Right kidney (tissue), 1 donor: ENCODE measurements at regions not wholly inside any gene's neighbourhood (a gene's known extent, or its start where the extent isn't known, plus 50 kb on each side); places are given as distances from the start of the nearest gene placed in this dataset.
A peak's percentile ranks its signal among the peaks of the same experiment; 100 is the strongest.

Experiments
- DNase-seq: peaks from one replicate; pipeline ENCODE4 v3.0.0-alpha.2; 2016

DNA sequence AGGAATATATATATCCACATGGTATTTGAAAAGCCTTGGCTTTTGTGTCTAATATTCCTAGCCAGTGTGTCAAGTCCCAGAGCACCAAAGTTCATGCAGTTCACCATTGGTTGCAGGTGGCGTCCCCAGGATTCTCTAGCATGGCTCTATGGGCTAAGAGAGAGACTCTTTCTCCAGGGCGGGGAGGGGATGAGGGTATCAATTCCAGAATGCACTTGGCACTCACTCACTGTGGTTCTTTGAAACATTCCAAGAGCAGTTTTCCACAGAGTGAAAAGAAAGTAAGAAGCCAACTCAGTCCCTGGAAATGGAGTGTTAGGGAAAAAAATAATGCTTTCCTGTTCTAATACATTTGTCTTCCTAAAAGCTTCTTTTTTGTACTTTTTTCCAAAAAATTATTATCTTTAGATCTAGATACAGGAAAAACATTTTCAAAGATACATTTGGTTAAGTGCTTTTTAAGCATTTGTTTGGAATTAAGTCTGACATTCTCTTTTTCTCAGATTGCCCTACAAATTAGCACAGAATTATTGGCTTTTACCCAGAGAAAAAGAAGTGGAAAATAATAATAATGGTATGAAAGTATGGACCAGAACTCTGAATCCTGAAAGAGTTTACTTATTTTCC lies 239.9 kb downstream of the PAX3 start:
- DNase-seq: no peak

DNA sequence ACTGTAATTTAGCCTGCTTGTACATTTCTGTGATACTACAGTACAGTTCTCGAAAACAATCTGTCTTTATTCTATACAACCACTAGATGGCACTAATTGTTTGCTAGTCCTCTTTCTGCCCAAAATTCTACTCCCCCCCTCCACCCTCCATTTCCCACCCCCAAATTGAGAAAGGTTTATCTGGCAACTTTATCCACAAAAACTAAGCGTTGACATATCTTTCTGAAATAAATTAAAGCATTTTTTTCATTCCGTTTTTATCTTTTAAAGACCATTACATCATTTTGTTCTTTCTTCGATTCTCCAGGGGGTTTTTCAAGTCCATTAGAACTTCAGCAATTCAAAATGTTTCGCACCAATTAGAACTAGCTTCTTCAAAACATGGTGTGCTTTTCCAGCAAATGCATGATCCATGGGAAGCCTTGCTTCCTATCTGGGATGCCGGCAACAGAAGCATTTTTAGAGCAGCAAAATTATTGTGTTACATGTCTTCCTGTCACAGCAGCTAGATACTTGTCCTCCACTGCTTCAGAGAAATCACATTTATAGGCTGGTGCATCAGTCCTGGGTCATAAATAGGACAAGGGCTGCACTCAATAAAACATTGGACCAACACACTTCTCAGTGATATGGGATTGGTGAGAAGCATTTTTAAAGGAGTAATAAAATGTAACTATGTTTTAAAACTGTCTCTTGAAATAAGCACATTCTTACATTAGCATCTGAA lies 241.3 kb downstream of the PAX3 start:
- no peak for DNase-seq

DNA sequence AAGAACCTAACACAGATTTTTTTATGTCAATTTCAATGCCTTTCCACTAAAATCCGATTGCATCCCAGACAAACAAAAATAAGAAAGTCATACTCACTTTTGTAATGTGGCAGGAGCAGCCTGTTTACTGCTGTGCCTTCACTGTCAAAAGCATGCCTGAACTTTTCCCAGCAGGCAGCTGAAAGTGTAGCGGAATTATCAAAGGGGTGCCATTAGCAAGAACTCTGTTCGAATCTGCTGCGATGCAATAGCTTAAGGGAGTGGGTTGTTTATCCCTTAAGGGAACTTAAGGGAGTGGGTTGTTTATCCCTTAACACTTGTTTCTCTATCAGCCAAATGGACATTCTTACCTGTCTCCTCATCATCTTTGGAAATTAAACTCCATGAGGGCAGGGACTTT lies 243.5 kb downstream of the PAX3 start:
- no peak for DNase-seq

DNA sequence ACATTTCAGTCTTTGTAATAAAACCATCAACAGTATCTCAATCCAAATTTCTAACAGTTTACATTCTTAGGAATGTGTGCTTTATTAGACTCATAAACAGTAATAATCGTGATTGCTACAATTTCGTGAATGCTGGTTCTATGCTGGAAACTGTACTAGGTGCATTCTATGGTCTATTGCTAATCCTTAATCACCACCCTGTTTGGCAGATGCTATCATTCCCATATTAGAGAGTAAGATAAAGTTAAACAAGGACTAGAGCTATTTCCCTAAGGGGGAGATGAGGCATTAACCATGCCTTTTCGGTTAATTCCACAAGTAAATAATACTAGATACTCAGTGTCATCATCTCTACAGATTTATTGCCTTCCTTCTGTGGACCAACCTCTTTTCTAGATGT lies 244.0 kb downstream of the PAX3 start:
- no peak for DNase-seq

DNA sequence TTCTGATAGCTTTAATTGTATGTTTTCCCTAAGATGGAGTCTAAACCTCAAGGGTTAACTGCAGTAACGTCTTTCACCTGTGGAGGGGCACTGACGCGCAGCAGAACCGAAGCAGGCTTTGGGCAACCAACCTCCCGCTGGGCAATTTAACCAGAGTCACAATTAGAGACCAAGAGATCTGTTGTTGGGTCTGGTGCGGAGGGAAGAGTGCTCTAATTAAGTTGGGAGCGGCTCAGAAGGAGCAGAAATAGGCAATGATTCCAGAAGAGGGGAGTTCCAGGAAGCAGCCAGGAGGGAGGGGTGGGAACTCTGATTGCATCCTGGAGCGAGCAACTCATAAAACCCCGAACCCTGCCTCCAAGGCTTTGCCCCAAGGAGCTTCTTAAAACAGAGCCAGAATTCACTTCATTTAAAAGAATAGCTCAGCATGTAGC lies 245.8 kb downstream of the PAX3 start:
- DNase-seq: peak; percentile 12

DNA sequence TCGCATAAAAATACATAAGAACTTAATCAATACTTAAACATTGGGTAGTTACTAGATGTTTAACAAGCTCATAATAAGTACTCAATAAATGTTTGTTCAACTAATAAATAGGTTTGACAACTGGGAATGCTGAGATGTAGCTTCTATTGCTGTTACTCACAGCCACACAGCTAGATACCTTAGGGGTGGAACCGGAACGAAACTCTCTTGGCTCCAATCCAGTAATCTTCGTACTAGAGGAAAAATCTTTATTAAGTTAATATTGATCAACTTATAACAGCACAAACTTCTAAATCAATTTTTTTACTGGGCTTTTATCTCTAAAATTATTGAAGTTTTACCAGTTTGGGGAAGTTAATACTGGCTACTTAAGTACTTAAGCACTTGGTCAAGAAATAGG lies 247.8 kb downstream of the PAX3 start:
- DNase-seq: no peak

DNA sequence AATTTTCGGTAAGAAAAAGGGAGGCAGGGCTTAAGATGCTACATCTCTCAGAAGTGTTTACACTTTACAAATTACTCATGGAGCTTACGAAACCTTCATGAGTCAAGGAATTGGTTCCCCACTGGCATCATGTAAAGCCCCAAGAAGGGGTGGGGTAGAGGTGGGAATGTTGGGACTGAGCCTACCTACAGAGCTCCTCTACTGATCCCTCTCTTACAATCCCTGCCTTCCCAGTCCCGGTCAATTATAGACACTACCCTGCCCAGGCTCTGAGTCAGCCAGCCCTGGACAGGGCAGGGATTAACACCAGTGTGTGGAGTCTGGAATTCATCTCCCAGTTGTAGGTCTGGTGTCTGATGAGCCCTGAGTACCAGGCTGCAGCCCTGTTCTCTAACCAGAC lies 248.9 kb downstream of the PAX3 start:
- no peak for DNase-seq

DNA sequence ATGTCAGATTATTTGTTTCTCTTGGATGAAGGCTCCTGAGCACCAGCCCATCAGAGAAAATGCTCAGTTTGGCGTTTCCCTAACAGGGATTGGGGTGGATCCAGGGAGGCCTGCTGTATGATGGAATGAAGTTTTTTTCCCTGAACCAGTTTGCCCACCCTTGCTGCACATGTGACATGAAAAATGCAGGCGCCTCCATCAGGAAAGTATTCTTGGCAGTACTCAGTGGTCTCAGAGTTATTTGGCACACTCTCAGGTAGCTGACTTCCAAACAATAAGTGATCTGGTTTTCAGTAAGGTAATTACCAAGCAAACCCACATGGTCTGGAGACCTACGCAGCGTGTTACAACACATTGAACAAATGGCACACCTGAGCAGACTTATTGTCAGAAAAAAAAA lies 254.9 kb downstream of the PAX3 start:
- no peak for DNase-seq

DNA sequence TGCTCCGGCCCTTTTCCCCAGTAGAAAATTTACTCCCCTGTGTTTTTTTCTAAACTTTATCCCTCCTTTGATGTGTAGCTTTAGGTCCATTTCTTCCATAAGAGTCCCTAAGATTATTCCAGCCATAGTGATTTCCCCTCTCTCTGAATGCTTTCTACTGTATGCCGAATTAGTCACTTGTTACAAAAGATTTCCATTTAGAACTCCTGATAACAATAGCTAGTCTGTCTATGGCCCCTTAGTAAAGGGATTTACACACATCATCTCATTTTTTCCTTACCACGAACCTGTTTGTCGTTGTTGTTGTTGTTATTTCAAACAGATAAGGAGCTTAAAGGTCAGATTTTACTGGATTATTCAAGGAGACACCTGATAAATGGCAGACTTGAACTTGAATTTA lies 256.1 kb downstream of the PAX3 start:
- no peak for DNase-seq

DNA sequence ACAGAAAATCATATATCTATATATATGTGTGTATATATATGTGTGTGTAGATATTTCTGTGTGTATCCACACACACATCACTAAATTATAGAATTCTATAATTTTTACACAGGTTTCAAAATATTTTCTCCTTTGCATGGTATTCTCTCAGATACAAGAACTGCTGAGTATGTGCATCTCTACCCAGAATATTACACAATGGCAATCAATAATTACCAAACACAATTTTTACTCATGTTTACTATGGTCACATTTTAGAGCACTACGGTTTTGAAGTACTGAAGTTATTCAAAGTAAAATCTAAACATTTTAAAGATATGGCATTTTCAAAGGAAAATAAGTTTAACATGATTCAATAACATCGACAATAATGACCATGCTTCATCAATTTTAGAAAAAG lies 258.5 kb downstream of the PAX3 start:
- no peak for DNase-seq

DNA sequence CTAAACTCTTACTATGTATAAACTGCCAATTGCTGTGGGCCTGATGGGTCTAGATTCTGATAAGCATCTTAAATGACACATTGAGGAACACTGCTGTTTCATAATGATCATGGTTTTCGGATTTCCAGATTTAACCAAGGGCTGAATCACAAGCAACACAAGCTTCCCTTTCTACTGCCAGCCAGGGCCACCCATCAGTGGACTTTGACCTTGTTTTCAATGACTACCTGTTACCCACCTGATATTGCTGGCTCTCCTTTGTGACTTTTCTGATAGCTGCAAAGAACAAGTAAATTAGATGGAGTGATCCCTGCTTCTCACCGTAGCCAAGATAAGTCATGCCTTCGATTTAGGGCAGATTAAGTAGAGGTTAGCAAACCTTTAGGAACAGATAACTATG lies 259.0 kb downstream of the PAX3 start:
- no peak for DNase-seq

DNA sequence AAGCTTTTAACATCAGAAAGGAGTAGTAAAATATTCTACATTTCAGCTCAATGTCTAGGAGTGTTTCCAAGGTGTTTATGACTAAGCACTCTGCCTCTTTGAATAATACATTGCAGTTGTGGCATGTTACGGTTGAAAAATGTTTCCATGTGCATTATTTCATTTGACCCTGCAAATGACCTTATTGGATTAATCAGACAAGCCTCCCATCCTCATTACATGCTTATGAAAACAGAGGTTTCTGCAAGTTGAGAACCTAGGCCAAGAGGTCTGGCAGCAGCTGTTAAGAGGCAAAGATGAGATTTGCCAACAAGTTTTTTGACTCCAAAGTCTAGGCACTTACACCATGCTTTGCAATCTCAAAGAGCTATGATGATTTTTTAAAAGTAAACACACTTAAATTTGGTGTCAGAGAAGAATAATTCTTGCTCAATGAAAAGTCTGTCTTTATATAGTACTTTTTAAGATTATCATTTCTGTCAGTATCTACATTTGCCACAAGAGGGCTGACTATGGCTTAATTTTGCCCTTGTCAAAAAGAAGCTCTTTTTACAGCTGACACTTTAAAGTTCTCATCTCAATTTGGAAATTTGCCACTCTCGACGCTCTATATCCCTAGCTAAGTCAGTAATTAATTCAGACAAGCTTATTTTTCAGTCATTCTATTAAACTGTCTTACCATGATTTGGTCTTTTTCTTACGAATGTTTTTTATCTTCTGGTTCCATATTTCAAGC lies 260.6 kb downstream of the PAX3 start:
- DNase-seq: no peak

DNA sequence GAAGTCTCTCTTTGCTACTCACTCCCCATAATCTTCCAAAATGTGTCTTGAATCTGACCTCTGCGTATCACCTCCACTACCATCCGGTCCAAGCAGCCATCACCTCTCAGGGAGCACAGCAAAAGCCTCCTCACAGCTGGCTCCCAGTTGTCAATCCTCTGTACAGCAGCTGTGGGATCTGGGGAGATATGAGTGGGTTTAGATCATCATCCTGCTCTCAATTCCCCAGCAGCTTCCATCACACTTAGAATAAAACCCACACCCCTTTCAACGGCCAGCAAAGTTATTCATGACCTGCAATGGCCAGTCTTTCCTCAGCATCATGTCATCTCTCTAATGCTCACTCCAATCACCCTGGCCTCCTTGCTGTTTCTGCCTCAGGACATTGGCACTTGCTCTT lies 261.6 kb downstream of the PAX3 start:
- no peak for DNase-seq

DNA sequence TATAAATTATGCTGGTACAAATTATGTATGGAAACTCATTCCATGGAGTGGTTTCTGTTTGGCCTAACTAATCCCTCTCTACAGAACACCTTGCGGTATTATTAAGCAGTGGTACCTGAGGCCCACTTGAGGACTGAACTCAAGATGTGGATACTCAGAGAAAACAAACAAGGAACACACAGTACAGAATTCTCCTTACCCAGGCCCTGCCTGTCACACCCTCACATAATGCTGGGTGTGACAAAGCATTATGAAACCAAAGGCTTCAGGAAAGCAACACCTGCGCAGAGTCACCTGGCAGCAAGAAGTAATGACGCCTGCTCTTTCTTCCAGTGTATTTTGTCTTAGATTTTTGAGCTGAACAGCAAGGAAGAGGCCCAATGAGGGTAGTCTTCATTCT lies 264.7 kb downstream of the PAX3 start:
- DNase-seq: no peak

DNA sequence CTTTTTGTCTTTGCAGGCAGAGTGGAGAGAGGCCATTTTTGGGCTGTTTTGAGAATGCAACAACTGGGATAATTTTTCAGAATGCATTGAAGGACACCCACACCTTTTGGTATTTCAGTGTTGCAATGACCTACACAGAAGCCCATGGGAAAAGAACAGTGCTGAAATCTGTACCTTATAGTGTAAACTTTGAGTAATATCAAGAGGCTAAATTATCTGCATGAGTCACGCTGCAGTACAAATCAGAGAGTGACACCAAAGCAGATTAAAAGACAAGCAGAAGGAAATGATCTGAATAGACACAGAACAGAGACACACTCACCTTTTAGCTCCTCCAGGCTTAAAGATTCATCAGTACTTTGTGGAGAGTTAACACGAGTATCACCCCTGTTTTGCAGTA lies 265.3 kb downstream of the PAX3 start:
- no peak for DNase-seq

DNA sequence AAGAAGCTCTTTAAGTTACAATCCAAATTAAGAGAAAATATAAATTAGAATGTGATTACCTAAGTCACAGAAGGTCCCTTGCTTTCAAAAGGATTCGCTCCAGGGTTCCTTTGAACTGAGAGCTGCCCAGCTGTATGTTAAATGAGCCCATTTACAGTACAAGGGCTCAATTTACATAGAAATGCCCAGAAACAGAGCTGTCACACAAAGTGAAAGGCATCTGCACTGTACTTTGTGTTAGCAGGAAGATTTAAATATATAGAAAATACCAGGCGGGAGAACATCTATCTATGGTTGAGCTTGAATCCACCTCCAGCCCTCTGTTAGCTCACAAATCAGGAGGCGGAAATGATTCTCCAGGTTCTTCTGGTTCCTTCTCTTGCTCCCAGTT lies 272.9 kb downstream of the PAX3 start:
- DNase-seq: no peak

DNA sequence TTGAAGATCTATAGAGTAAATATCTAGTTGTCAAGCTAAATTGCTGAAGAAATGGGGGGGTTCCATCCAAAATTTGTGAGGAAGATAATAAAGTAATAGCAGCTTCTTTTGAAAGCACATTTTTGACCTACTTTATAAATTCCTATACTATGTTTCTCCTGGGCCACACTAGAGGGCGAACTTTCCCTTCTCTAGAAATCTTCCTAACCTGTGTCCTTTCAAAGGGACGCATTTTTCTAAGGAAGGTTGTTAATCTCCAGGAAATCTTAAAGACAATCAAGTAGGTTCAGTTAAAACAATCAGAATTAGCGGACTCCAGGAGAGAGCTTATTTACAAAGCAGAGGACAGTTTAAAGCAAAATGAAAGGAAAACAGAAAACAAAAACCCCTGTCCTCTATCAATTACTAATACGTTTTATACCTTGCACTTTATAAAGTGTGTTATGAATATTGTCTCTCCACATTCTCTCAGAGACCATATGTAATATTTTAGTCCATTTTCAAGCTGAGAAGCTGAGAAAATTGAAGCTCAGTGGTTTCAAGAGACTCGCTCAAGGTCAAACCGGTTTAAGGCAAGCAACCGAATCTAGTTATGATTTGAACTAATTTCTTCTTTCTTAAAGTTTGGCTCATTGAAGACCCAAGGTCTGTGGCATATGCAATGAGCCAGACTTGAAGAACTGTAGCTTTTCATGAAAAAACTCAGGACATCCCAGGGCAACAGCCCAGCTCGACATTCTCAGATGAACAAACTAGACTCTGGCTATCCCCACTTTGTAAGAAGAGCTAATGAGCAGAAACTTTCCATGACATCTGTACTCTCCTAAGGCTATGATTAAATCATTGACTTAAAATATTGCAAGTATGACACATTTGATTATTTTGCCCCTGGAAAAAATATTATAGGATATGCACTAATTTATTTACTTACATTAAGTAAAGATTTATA lies 273.6 kb downstream of the PAX3 start:
- DNase-seq: no peak

DNA sequence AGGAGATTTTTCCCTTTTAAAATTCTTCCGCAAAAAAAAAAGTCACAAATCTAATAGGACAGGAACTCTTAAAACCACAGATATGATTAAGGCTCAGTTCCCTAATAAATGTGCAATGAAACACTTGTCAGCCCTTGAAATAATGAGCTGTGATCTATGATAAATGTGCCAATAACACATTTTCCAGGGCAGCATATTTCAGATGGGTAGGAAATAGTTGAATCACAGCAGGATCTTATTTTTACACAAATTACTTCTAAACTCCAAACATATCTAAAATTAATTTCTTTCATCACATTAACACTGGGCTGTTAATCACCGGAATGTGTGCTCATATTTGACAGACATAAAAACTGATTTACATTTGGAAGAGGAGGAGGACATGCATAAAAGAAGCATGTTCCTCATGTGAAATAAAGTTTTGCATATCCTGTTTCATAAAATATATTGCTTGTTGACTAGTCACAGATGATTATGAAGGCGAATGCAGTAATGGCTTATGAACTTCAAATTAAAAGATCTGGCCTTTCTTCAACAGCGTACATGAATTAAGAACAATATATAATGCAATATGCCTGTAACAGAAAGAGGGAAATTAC lies 281.4 kb downstream of the PAX3 start:
- DNase-seq: no peak

DNA sequence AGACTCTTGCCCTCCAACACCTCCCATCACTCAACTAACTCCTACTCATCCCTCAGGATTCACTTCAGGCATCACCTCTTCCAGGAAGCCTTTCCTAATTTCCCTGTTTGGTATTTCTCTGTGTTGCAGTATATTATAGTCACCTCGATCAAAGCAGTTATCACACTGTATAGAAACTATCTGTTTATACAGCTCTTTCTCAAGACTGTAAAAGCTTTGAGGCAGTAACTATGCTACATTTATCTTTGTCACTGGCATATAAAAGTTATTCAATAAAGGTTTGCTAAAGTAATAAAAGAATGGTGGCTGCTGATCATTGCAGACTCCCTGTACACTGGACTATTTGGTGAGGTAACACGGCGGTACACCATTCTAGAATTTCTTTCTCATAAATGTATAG lies 284.9 kb downstream of the PAX3 start:
- DNase-seq: no peak

DNA sequence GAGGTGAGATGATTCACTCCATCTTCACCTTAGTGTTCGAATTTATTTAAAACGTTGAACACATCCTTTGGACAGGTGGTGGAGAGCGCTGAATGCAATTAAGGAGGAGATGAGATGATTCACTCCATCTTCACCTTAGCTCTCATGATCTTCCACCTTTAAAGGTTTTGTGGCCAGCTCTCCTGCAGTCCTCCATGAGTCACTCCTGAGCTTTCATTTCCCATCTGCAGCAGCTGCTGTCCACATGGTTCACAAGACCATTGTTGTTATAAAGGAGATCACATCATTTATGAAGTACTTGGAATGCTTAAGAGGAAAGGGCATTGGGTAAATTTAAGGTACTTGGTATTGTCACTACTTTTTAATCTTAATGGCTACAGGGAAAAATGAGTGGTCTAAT lies 298.5 kb downstream of the PAX3 start:
- DNase-seq: no peak

DNA sequence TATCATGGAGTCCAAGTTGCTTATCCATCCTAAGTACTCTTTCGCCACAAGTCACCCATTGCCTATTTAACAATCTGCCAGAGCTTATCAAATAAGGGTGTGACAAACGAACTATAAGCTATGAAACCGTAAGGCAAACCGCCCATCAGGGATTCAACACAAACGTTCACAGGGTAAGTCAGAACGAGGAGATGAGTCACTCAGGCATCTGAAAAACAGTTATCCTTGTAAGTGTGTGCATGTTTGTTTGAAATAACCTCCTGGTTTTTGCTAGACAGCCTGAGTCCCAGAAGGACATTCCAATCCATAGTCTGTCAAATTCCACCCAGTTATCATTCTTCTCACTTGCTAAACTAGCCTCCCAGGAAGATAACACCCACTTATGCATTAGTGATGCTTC lies 299.1 kb downstream of the PAX3 start:
- no peak for DNase-seq

DNA sequence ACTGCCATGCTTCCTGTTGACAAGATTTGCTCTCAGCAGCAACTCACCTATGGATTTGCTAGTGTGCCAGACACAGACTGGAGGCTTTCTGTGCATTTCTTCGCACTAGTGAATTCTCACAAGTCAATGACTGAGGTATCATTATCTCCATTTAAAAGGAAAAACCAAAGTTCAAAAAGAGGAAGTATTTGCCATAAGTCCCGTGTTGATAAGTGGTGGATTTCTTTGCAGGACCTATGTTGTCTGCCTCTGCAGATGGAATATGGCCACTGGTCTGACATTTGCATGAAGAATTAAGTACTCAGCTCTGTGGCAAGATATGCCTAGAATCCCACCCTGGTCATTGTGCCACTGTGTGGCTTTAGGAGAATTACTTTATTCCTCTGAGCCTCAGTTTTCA lies 299.6 kb downstream of the PAX3 start:
- DNase-seq: no peak
